ENCODE measurements at regions not wholly inside any gene's neighbourhood (a gene's known extent, or its start where the extent isn't known, plus 50 kb on each side); places are given as distances from the start of the nearest gene placed in this dataset.

DNA sequence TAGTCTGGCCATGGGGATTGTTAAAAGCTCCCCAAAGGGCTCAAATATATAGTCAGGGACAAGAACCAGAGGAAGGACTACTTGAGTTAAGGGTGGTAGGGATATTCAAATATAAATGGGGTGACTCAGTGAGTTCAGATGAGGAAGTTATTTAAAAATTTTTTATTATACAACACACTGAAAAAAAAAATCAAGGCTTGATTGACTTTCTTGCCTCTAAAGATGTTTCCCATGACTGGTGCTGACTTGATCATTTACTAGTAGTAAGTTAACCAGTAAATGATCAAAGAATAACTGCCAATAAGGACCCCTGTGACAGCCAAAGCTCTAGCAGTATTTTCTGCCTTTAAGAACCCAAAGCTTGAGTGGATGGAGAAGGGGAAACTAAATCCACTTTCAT lies 357.6 kb upstream of the NR5A2 start:
- no peak for DNase-seq (ENCODE audit: low read depth in 2 of 2, low spot score in 1 of 2)

DNA sequence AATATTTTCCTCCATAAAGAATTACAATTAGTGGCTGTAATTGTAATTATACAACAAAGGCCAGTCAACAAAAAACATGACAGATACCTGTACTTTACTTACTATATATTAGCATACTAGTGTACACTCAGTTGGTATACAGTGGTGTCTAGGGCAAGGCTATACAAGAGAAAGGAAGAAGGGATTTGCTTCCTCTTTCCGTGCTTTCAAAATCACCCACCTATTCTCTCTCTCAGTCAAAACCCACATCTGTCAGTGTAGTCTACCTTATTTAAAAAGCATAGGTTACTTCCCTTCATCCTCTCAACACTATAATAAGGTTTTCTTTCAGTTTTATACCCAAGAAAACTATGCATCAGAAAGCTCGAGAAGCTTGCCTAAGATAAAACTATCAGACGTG lies 355.8 kb upstream of the NR5A2 start:
- no peak for DNase-seq (ENCODE audit: low read depth in 2 of 2, low spot score in 1 of 2)

DNA sequence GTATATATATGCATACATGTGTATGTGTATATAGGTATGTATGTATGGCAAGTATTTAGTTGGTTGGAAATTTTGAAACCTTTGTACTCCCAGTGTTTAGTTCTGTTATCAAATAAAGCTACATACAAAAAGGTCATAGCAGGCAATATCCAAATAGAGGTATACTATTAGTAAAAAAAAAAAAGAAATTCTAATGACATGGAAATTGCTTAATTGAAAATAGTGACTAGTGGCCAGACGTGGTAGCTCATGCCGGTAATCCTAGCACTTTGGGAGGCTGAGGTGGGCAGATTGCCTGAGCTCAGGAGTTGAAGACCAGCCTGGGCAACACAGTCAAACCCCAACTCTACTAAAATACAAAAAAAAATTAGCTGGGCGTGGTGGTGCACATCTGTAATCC lies 351.6 kb upstream of the NR5A2 start:
- no peak for DNase-seq (ENCODE audit: low read depth in 2 of 2, low spot score in 1 of 2)

DNA sequence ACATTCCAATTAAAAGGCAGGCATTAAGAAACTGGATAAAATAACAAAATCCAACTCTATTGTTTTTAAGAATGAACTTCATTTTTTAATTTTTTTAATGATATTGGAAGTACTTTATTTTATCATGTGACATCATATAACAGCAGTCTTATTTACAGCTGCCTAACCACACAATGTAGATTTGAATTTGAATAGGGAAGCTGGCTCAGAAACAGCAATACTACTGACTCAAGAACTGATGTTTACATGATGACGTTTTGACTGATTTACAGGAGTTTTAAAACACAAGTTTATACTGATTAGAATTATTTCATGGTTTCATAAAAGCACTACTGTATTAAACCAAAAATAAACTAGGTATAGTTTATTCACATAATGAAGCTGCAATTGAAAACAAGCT lies 348.7 kb upstream of the NR5A2 start:
- DNase-seq (ENCODE audit: low read depth in 2 of 2, low spot score in 1 of 2), result no peak

DNA sequence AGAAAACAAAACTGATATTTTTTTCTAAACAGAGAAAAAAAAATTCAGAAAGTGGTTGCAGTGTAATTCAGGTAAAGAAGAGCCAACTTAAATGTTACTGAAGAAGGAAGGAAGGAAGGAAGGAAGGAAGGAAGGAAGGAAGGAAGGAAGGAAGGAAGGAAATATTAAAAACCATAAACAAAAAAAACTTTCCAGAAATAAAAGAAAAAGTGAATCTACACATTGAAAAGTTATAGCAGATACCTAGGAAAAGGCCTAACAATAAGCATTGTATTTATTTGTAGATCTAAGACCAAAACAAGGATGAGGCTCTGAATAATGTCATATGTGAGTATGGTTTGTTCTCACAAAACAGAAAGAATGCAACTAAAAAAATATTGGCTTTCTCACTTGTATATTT lies 345.4 kb upstream of the NR5A2 start:
- no peak for DNase-seq (ENCODE audit: low read depth in 2 of 2, low spot score in 1 of 2)

DNA sequence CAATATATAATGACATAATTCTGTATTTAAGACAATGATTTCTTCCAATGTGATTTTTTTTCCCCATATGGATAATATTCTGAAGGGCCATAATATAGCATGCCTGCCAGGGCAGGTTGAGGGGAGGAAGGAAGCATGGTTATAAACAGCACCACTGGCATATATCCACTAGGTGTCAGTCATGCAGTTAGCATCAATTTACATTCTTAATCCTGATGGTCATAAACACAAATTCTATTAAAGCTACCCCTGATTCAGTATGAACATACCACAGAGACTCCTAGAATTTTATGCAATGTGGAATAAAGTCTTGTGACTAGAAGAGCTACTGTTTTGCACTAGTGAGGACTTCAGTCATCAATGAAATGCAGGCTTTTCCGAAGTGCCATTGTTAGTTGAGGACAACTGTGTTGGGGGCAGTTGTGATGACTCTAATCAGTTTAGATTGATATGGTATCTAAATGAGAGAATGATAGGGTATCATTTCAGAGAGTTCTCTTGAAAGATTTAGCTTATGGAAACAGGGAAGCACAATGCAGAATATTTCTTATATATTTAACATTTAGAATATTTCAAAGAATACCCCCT lies 342.7 kb upstream of the NR5A2 start:
- no peak for DNase-seq (ENCODE audit: low read depth in 2 of 2, low spot score in 1 of 2)

DNA sequence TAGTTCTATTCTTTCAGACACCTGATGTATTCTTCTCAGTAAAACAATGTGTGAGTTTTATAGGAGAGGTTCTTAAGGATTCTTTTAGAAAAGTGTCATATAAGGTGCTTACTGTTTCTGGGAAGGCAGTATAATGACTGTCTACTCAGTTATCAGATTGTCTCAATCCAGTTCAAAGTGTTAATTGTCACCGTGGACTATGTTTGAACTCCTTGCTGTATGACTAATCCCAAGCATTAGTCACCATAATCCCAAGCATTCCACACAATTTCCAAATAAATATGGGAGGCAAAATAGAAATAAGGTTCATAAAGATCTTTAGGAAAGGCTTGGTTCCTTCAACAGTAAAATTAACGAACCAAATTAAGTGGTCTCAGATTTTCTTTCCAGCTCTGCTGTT lies 342.1 kb upstream of the NR5A2 start:
- no peak for DNase-seq (ENCODE audit: low read depth in 2 of 2, low spot score in 1 of 2)

DNA sequence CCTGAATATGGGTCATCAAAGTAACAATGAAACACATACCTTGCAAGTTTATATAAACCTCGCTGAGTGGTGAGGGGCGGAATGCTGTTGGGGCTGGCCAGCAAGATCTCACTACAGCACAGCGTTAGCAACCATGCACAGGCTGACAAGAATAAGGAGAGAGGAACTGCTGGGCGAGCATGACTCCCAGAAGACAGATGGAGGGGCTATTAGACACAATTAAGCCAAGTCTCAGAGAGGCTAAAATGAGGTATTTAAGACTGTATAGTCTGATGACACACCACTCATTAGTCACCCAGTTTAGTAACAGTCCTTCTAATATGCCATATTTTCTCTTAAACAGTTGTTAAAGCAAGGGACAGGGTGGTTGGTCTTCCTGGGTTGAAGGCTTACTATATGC lies 340.2 kb upstream of the NR5A2 start:
- DNase-seq (ENCODE audit: low read depth in 2 of 2, low spot score in 1 of 2), result no peak

DNA sequence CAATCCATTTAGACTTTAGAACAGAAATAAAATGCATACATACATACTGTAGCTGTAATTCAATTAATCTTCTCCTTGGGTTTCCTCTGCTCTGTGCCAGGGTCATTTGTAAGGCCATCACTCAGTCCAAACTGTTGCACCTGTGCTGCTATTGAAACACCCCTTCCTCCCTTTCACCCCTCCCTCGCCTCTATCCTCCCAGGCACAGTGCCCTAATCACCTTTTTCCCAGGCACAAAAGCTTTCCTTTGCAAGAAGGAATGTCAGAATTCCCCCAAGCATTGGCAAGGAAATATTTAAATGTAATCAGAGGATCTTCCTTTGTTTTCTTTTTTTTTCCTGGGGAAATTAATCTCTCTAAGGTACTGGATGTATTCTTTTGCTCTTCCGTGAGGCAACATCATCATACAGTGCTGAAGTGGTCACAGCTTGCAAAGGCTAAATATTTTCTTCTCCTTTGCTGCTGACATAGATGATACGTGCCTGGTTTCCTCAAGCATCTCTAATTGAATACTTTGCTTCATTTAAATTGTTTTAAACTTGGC lies 339.3 kb upstream of the NR5A2 start:
- no peak for DNase-seq (ENCODE audit: low read depth in 2 of 2, low spot score in 1 of 2)

DNA sequence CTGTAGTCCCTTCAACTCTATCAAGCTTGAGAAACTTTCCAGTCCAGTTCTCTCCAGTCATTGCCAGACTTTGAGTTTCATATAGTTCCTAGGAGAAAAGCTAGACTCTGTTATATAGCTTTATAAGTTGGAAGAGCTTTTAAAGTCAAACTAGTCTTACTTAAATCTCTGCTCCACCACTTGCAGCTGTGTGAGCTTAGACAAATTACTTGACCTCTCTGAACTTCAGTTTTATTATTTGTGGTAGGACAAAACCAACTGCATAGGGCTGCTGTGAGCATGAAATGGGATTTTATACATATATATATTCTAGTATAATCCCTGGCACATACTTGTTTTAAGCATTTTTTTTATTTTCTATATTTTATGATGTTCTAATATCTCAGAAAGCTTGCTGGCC lies 338.7 kb upstream of the NR5A2 start:
- no peak for DNase-seq (ENCODE audit: low read depth in 2 of 2, low spot score in 1 of 2)

DNA sequence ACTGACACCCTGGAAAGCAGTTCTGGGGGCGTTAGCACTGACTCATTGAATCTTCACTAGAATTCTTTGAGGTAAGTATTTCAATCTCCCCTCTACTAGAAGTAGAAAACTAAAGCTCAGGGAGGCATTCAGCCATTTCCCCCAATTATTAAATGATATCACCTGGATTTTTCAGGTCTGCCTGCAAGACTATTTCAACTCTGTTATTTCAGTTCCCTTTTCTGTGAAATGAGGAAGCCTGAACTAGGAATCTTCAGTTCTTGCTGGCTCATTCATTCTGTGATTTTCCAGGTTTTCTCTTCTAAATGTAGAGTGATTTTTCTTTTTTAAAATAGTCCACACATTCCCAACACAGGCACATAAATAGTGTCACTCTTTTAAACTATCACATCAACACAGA lies 337.0 kb upstream of the NR5A2 start:
- no peak for DNase-seq (ENCODE audit: low read depth in 2 of 2, low spot score in 1 of 2)

DNA sequence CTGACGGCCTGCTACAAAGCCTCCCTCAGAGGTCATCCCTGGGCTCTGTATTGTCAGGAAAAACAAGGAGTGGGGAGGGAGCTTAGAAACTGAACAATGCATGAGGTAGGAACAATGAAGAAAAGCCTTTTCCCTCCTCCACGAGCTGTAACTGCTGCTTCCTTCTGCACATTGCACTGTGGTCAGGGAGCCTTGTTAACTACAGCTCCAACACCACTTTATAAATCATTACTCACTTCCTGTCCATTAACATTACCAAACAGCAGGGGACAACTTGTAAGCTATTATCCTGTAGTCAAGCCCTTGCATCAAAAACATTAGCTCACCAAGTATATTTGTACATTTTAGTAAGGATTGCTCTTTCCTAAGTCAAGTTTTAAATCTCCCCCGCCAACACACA lies 336.0 kb upstream of the NR5A2 start:
- DNase-seq (ENCODE audit: low read depth in 2 of 2, low spot score in 1 of 2), result no peak

DNA sequence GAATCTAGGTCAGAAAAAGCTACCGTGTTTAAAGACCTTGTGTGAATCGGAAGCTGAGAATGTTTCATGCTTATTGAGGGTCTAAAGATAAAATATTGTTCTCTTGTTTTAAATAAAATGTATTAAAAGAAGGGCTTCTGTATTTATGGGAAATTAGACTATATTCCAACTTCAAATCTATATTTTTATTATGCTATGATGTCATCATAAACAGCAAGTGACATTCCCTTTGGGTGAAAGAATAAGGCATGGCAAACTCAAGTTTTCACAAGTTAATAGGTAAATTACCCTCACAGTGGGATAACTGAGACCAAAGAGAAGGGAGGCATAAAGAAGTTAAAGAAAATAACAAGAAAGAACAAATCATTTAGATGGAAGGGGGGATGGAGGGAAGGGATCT lies 333.8 kb upstream of the NR5A2 start:
- no peak for DNase-seq (ENCODE audit: low read depth in 2 of 2, low spot score in 1 of 2)

DNA sequence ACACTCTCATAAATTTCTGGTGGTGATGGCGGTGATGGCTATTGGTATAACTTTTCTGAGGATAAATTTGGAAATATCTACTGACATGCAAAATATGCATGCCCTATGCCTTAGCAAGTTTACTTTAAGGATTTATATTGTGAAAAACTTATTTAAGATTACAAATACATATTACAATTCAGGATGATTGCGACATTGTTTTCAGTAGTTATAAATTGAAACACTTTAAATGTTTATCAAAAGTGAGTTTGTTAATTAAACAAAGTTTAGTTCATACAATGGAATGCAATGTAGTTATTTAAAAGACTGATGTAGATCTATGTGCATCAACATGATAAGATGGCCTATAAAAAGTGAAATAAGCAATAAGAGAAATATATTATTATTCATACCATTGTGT lies 331.3 kb upstream of the NR5A2 start:
- no peak for DNase-seq (ENCODE audit: low read depth in 2 of 2, low spot score in 1 of 2)

DNA sequence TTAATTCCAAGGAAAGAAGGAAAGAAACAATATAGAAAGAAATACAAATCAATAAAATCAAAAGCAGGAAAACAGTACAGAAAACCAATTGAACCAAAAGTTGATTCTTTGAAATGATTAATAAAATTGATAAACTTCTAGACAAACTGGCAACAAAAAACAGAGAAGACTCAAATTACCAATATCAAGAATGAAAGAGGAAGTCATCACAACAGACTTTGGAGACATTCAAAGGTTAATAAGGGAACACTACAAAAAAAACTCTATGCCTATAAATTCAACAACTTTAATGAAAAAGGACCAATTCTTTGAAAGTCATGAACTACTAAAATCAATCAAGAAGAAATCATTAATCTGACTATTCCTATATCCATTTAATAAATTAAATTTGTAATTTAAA lies 329.3 kb upstream of the NR5A2 start:
- DNase-seq (ENCODE audit: low read depth in 2 of 2, low spot score in 1 of 2), result no peak

DNA sequence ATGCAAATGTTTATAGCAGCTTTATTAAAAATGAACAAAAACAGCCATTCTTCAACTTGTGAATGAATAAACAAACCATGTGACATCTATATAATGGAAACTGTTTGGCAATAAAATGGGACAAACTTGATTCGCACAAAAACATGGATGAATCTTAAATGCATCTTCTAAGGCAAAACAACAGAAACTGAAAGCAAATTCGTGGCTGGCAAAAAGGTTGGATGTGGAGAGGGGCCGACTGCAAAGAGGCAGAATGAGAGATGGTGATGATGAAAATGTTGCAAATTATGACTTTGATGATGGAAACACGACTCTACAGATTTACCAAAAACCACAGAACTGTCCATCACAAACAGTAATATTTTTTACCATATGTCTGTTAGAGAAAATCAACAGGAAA lies 327.0 kb upstream of the NR5A2 start:
- no peak for DNase-seq (ENCODE audit: low read depth in 2 of 2, low spot score in 1 of 2)

DNA sequence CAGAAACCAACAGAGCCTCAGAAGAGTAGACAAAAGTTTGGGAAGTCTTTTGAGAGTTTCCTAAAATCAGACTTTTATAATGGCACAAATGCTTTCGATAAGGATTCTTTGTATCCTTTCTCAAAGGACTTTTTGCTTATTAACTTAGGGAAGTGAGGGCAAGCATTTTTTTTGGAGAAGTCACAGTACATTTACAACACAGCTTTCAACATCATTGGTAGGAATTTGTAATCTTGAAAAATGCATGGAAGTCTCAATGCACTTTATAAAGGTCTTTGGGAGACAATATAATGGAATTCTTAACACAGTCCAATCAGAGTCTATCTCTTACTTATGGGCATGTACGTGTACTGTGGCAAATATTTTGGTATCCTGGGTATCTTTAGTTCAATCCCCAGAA lies 325.8 kb upstream of the NR5A2 start:
- no peak for DNase-seq (ENCODE audit: low read depth in 2 of 2, low spot score in 1 of 2)

DNA sequence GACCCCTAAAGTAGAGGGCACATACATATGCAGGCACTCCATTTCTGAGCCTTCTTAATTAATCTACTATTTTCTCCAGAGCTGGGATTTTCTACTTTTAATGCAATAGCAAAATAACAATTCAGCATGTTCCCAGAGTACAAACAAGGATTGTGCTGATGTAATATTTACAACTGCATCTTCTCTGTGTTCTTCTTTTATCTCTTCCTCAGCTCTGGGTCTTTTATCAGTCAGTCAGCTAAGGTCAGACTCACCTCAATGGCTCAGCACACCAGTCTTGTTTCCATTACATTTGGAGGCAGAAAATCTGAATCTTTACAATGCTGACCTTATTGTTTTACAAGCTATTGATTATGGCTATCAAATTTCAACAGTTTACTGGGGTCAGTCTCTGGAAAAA lies 323.3 kb upstream of the NR5A2 start:
- DNase-seq (ENCODE audit: low read depth in 2 of 2, low spot score in 1 of 2), result no peak

DNA sequence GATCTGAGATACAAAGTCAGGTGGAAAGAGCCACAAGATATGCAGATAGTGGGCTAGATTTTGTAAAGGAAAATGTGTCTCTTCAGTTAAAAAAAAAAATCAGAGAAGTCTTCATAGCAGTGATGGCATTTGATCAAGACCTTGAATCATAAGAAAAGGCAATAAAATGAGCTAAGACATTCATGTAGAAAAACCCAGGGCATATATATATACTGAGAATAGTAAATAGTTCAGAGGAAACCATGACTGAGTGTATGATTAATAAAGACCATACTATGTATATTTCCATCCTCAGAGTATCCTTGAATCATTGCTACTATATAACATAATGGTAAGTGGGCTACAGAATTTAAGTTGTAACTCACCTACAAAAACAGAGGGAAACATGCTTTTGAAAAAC lies 321.7 kb upstream of the NR5A2 start:
- no peak for DNase-seq (ENCODE audit: low read depth in 2 of 2, low spot score in 1 of 2)

DNA sequence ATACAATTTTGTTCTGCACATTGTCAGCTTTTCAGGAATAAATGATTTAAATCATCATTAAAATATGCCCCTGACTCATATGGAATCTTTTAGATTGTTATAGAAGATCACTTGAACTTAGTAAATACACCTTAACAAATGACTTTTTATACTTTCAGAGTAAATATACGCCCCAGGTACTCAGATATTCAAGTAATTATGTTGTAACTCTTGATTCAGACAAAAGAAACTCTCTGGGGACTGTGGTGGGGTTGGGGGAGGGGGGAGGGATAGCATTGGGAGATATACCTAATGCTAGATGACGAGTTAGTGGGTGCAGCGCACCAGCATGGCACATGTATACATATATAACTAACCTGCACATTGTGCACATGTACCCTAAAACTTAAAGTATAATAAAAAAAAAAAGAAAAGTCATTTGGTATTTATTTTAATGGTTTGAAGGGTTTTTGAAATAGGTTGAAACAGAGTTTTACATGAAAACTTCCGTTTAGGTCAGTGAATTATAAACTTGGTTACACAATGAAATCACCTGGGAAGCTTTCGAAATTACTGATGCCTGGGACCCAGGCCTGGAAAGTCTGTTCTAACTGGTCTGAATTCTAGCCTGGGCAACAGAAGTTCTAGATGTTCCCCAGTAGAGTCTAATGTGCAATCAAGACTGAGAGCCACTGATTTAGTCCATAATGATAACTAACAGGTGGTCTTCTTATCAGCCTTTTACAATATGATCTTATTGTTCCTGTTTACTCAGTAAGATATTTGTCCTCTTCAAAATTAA lies 320.5 kb upstream of the NR5A2 start:
- no peak for DNase-seq (ENCODE audit: low read depth in 2 of 2, low spot score in 1 of 2)

DNA sequence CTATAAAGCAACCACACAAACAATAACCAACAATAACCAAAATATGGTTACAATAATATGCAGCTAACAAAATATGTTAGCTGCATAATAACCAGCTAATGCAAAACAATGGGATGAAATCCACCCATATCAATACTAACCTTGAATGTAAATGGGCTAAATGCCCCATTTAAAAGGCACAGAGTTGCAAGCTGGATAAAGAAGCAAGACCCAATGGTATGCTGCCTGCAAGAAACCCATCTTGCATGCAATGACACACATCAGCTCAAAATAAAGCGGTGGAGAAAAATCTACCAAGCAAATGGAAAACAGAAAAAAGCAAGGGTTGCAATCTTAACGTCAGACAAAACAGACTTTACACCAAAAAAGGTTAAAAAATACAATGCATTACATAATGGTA lies 316.5 kb upstream of the NR5A2 start:
- DNase-seq (ENCODE audit: low read depth in 2 of 2, low spot score in 1 of 2), result no peak

DNA sequence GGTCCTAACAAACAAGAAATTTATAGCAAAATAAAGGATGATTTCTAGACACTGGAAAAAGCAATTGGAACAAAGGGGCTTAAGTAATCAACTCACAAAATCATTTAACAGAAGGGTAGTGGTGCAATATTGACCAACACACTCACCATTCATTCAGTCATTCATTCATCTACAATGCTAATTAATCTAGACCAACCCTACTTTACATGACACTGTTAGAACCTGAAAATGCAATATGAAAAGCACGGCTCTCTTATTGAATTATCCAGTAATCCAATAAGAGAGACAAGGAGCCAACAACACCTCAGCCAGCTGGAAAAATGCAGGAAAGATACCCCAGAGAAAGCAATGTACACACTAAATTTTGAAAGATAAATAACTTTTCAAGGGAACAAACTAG lies 310.8 kb upstream of the NR5A2 start:
- DNase-seq (ENCODE audit: low read depth in 2 of 2, low spot score in 1 of 2), result no peak

All from stimulated activated CD8-positive, alpha-beta memory T cell treated with anti-CD3 and anti-CD28 coated beads, Interleukin-4, amount 100 ng/mL, for 1 hour (primary cell).